ENCODE measurements at regions not wholly inside any gene's neighbourhood (a gene's known extent, or its start where the extent isn't known, plus 50 kb on each side); places are given as distances from the start of the nearest gene placed in this dataset.

GRCh38 chr13:40275155-40275554 is 391.3 kb downstream of the FOXO1 start:
- CTCF ChIA-PET (ENCODE audit: unreplicated experiment) = no interaction called here
- no peaks in the 10 kb centered on the region for H3K9me3 ChIP-seq (ENCODE audit: low read length)
- no peak overlapping the region for H2AFZ ChIP-seq (ENCODE audit: low read length)
- H3K4me3 ChIP-seq (ENCODE audit: low read depth, low read length, poor library complexity, severe bottlenecking) = no peak overlapping the region
- H3K27ac ChIP-seq (ENCODE audit: low read depth, low read length, poor library complexity, severe bottlenecking) = no peak overlapping the region
- no peak for DNase-seq (ENCODE audit: low spot score)
- no peaks in the 10 kb centered on the region for H3K79me2 ChIP-seq (ENCODE audit: insufficient read depth, low read depth, low read length)
- H3K4me1 ChIP-seq (ENCODE audit: insufficient read depth, low read length, poor library complexity, severe bottlenecking) = peaks cover 28% of the 10 kb centered on the region
- intact Hi-C loops (cut with micrococcal nuclease; ENCODE audit: unreplicated experiment) = no loop called here
- TF ChIP-seq CTCF (conservative IDR thresholded peaks at IDR 0.05; ENCODE audit: low read length) (no peak), EZH2phosphoT487 (IDR thresholded peaks at IDR 0.05; ENCODE audit: borderline replicate concordance, low read depth, low read length) (no peak)
- H3K4me2 ChIP-seq (ENCODE audit: low read length) = no peak overlapping the region
- no peaks in the 10 kb centered on the region for H3K9me2 ChIP-seq (ENCODE audit: insufficient read depth, low read length)
- H3K36me3 ChIP-seq (ENCODE audit: insufficient read depth, low read length) = no peaks in the 10 kb centered on the region
- H4K20me1 ChIP-seq (ENCODE audit: insufficient read depth, low read length) = no peaks in the 10 kb centered on the region
- no TSS peak for BruUV-seq (replicated peaks)
- POLR2A ChIA-PET = interaction anchor here (0.7 to 1.5 kb wide), 2 partner anchors 8 to 13 kb away, joined by 3 to 5 read pairs; no protein-coding TSS in a partner anchor

- POLR2A ChIA-PET = interaction anchor here (1.5 kb wide), 1 partner anchor 9 kb away, joined by 5 read pairs; no protein-coding TSS in a partner anchor
- Histone ChIP-seq H2AFZ (ENCODE audit: low read length) (no peak overlapping the region), H3K36me3 (ENCODE audit: insufficient read depth, low read length) (no peaks in the 10 kb centered on the region), H3K27ac (ENCODE audit: low read depth, low read length, poor library complexity, severe bottlenecking) (no peak overlapping the region), H3K79me2 (ENCODE audit: insufficient read depth, low read depth, low read length) (no peaks in the 10 kb centered on the region), H3K4me3 (ENCODE audit: low read depth, low read length, poor library complexity, severe bottlenecking) (no peak overlapping the region), H3K4me1 (ENCODE audit: insufficient read depth, low read length, poor library complexity, severe bottlenecking) (peaks cover 27% of the 10 kb centered on the region), H3K9me3 (ENCODE audit: low read length) (no peaks in the 10 kb centered on the region), H3K9me2 (ENCODE audit: insufficient read depth, low read length) (no peaks in the 10 kb centered on the region), H3K4me2 (ENCODE audit: low read length) (no peak overlapping the region), H4K20me1 (ENCODE audit: insufficient read depth, low read length) (no peaks in the 10 kb centered on the region)
- intact Hi-C loops (cut with micrococcal nuclease; ENCODE audit: unreplicated experiment) = no loop called here
- no peak for DNase-seq (ENCODE audit: low spot score)
- CTCF ChIA-PET (ENCODE audit: unreplicated experiment) = no interaction called here
- no TSS peak for BruUV-seq (replicated peaks)
- no peak for TF ChIP-seq EZH2phosphoT487 (IDR thresholded peaks at IDR 0.05; ENCODE audit: borderline replicate concordance, low read depth, low read length)
- no peak for TF ChIP-seq CTCF (conservative IDR thresholded peaks at IDR 0.05; ENCODE audit: low read length)
Measured at GRCh38 chr13:40275636-40276035, 390.8 kb downstream of the FOXO1 start.

GRCh38 chr13:40283666-40284065 is 382.8 kb downstream of the FOXO1 start:
- Histone ChIP-seq H3K4me2 (ENCODE audit: low read length) (no peak overlapping the region), H3K36me3 (ENCODE audit: insufficient read depth, low read length) (no peaks in the 10 kb centered on the region), H3K27ac (ENCODE audit: low read depth, low read length, poor library complexity, severe bottlenecking) (no peak overlapping the region), H3K4me1 (ENCODE audit: insufficient read depth, low read length, poor library complexity, severe bottlenecking) (no peaks in the 10 kb centered on the region), H3K9me3 (ENCODE audit: low read length) (no peaks in the 10 kb centered on the region), H3K9me2 (ENCODE audit: insufficient read depth, low read length) (no peaks in the 10 kb centered on the region), H3K4me3 (ENCODE audit: low read depth, low read length, poor library complexity, severe bottlenecking) (no peak overlapping the region), H4K20me1 (ENCODE audit: insufficient read depth, low read length) (no peaks in the 10 kb centered on the region), H2AFZ (ENCODE audit: low read length) (no peak overlapping the region), H3K79me2 (ENCODE audit: insufficient read depth, low read depth, low read length) (no peaks in the 10 kb centered on the region)
- CTCF ChIA-PET (ENCODE audit: unreplicated experiment) = no interaction called here
- TF ChIP-seq EZH2phosphoT487 (IDR thresholded peaks at IDR 0.05; ENCODE audit: borderline replicate concordance, low read depth, low read length) = no peak
- POLR2A ChIA-PET = interaction anchor here (0.6 to 3.0 kb wide), 3 partner anchors 13 to 657 kb away, joined by 3 to 8 read pairs (median 3); no protein-coding TSS in a partner anchor
- no peak for DNase-seq (ENCODE audit: low spot score)
- BruUV-seq (replicated peaks) = no TSS peak
- intact Hi-C loops (cut with micrococcal nuclease; ENCODE audit: unreplicated experiment) = no loop called here
